ENCODE measurements at regions not wholly inside any gene's neighbourhood (a gene's known extent, or its start where the extent isn't known, plus 50 kb on each side); places are given as distances from the start of the nearest gene placed in this dataset.
"Not testable (repeated sequence)": the region's sequence is repeated elsewhere in the genome, so short reads cannot be mapped to it uniquely, and the experiment has no call there.

DNA sequence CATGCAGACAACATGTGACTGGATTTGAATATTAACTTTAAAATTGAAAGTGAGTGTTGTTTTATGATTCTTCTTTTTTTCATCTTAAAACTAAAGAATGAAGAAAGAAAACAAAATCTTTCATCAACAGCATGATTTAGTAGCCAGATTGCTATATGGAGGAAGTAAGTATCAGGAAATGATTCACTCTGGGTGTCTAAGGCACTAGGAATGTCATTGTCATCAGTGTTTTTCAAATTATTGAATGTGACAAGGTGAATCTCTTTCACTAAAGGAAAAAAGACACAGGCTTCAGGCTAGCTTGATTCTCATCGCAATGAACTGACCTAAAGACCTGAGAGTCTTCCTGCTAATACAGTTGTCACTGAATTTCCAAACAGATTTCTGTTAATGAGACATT is 430.1 kb downstream of the FBXO15 start:
- no peak for DNase-seq

DNA sequence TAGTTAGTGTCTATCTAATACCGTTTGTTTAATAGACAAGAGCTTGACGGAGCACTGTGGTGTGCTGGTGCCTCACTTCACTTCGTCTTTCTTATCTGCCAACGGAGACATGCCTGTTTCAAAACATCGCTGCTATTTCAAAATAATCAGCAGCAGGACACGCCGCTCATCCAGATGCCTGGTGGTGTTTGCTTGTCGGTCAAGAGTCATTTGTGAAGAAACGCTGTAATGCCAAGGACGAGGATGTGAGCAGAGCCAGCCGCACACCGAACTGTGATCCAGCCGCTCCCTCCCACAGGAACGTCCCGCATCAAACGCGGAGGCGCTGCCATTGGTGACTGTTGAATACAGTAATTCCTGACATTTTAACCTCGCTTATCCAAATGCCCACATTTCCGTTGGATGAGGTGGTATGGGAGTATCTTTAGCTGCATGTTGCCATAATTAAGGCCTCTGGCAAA is 432.4 kb downstream of the FBXO15 start:
- no peak for DNase-seq

DNA sequence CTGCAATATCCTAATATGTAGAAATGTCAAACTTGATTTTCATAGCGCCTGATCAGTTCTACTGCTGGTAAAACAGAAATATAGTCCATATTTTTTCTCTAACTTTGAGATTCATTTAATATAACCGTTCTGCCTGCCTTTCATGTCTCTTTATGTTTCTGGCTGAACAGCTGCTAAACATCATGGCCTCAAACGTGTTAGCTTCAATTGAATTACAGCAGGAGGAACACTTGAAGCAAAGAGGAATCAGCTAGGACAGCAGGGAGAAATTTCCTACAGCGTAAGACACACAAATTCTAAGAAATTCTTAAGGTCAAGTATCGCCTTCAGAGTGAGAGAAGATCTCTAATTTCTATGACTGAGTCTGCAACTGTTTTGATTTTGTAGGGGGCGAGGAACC is 433.2 kb downstream of the FBXO15 start:
- DNase-seq: no peak

DNA sequence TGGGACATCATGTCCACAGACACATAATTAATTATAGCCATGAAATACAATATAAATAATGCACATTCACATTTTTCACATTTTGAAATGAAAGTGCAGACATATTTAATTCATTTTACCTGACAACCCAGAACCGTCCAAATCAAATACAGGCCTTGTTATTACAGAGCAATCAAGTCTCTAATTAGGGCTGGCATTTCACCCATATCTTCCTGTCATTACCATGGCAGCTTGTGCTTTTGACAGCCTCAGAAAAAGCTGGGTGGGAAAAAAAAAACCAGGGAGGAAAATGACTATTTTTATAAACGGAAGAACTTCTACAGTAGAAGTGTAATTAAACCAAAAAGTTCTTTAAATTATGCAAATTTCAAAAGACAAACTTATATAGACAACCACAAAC is 436.4 kb downstream of the FBXO15 start:
- DNase-seq: no peak

DNA sequence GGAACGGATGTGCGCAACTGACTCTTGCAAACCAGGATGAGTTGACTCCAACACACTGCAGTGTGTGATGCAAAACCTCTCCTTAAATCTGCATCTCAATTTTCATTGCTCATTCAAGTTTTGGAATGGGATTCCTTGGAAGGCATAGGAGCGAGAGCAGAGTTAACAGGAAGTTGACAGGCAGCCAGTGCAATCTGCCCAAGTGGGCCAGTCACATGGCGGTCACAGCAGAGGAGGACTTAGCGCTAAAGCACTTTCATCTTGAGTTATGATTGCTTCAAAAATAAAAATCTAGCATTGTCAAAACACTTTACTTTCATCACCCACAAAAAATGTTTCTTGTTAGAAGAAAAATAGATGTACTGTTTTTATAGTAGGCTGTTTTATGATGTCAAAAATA is 439.0 kb downstream of the FBXO15 start:
- no peak for DNase-seq

DNA sequence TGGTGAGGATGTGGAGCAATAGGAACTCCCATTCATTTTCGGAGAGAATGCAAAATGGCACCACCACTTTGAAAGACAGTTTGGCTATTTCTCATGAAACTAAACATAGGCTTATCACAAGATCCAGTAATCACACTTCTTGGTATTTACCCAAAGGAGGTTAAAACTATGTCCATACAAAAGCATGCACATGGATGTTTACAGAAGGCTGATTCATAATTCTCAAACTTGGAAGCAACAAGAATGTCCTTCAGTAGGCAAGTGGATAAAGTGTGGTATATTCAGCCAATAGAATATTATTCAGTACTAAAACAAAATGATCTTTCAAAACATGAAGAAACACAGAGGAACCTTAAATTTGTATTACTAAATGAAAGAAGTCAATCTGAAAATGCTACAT is 440.6 kb downstream of the FBXO15 start:
- no peak for DNase-seq

DNA sequence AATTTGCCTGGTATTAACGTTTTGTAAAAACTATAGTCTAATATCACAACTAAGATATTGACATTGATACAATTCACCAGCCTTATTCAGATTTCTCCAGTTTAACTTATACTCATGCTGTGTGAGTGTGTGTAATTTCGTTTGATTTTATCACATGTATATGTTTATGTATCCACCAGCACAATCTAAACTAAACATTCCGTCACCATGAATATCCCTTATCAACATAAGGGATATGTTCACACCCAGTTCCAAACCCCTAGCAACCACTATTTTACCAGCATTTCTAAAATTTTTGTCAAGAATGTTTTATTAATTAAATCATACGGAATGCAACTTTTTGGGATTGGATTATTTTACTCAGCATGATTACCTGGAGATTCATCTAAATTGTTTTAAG is 450.3 kb downstream of the FBXO15 start:
- DNase-seq: no peak

DNA sequence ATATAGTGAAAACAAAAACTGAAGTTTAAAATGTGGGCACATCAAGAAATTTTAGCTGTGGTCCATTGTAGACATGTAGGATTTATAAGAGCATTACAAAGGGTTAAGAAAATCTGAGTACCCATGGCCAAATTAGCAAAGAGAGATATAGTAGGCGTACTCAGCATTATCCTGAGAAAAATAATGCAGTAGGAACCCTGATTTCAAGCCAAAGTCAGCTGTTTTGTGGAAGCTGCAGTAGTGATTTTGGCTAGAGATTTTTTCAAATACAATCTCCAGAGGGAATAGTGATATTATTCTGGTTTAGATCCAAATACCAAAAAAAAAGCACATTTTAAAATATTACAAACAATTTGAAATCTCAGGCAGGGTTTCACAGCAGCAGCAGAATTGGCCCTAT is 450.9 kb downstream of the FBXO15 start:
- DNase-seq: no peak

DNA sequence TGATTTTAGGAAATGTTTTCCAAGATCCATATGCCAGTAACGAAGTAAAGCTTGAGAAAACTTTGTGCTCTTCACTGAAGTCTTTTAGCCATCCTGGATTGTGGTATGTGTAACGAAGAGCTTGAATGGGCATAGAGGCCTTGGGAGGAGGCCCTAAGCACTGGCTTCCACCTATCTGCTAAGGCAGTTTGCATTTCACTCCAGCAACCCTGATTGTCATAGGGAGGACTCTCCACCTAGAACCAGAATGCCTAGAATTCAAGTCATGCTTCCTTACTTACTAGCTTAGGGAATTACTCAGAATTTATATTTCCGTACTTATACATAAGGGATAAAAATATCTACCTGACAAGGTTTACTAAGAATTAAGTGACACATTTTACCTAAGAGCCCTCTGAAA is 451.5 kb downstream of the FBXO15 start:
- no peak for DNase-seq

DNA sequence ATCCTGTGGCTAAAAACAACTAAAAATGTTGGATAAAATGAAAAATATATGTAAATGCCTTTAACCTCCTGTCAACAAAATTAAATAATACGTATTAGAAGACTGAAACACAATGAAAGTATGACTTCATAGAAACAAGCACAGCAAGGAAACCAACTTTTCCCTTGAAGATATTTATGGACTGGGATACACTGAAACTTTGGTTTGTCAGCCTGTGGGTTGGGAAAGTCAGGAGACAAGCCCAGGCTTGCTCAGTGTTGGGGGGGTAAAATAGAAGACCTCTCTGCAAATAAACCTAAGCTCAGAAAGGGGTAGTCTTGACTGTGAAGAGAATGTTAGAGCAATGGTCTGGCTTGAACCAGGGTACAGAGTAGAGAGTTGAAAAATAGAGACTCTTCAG is 454.5 kb downstream of the FBXO15 start:
- no peak for DNase-seq

DNA sequence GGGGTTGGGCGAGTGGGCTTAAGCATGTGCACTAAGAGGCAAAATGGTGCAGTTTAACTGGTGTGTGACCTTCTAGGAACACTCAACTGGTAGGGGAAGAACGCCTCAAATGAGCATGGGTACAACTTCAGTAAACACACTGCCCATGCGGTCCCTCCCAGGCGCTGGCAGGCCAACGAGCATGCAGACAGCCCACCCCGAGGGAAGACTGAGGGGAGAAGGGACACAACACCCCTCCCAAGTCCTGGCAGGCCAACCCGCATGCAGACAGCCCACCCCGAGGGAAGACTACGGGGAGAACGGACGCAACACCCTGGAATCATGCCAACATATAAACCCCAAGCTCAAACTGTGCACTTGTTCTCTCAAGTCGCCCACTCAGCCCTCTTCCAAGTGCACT is 456.0 kb downstream of the FBXO15 start:
- no peak for DNase-seq

DNA sequence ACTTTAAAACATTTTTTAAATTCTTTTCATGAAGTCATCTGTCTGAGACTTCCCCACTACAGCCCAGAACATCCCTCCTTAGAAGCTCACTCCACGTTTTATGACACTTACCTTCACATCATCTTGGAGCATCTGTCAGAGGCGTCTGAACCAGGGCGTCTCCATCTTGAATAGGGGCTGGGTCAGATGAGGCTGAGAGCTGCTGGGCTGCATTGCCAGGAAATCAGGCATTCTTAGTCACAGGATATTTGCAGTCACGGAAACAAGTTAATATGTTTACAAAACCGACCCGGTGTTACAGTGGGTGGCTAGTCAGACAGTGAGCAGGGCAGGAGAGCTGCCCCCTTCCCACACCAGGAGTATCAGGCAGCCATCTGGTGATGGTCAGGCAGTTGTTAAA is 456.5 kb downstream of the FBXO15 start:
- no peak for DNase-seq

DNA sequence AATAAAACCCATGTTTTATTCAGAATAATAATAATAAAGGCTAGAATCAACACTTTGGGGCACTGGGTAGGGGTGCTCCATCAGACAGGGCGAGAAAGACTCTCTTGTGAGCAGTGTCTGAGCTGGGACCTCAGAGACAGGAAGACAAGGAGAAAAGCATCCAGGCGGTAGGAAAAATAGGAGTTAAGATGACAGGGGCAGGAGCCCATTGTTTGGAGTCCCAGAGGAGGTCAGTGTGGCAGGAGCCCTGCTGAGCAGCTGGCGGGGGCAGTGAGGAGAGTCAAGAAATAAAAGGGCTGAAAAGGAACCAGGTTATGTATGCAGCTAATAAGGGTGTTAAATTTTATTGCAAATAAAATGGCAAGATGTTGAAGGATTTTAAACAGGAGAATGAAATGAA is 457.4 kb downstream of the FBXO15 start:
- no peak for DNase-seq

DNA sequence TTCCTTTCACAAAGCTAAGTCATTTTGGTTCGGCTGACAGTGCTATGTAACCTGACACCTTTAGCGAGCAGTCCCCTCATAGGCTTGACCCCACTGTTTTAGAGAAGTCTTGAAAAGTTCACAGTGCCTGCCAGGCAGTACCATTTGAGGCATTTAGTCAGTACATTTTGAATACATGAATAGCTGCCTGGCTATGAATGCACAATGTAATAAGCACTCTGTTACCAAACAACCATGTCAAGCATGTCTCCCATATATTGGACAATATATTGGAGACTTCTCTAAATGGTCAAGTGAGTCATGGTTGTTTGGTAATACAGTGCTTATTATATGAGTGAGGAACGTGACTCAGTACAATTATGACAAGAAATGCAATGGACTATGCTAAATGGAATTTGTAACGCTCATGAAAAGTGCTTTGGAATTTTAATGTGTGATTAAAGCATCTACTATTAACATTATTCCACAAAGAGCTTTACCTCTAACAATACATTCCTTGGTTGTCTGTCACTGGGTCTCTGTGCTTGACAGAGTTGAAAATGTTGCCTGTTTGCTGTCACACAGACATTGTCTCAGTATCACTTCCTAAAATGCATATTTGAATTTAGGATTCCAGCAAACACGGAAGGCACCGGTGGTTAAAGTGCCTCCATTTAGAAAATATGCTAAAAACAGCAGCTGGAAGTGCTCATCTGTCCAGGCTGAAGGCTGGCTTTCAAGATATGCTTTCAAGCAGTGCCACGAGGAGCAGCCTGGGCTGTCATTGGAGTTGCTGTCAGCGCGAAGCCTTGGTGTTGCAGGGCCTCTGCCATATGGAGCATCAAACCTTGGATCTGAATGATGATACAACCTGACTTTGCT is 458.6 kb downstream of the FBXO15 start:
- no peak for DNase-seq

DNA sequence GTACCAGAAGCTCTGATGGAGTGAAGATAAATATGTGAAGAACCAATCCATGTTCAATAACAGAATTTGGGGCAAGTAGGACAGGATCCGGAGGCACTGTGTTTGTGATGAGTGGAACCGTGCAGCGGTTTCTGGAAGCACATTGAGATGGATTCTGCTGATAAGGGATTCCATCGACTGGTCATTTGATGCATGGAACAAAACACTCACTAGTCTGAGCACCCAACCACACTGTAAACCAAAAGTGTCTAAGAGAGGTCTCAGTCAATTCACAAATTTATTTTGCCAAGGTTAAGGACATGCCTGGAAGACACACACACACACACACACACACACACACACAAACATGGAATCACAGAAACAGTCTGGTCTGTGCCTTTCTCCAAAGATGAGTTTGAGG is 459.5 kb downstream of the FBXO15 start:
- DNase-seq: no peak

DNA sequence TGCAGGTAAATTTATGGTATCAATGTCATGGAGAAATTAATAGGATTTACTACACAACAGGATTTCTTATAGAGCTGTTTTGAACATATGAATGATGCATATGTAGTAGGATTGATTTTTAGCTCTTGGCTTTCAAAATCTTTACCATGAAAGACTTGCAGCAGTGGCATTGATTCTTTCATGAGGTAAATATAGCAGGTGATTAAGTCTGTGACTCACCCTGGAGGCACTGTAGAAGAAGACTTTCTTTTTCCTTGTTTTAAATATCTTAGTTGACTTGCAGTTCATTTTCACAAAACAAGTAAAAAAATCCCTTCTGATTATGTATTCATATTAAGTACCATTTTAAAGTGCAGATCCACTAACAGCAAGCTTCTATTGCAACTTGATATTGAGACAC is 463.0 kb downstream of the FBXO15 start:
- DNase-seq: no peak

DNA sequence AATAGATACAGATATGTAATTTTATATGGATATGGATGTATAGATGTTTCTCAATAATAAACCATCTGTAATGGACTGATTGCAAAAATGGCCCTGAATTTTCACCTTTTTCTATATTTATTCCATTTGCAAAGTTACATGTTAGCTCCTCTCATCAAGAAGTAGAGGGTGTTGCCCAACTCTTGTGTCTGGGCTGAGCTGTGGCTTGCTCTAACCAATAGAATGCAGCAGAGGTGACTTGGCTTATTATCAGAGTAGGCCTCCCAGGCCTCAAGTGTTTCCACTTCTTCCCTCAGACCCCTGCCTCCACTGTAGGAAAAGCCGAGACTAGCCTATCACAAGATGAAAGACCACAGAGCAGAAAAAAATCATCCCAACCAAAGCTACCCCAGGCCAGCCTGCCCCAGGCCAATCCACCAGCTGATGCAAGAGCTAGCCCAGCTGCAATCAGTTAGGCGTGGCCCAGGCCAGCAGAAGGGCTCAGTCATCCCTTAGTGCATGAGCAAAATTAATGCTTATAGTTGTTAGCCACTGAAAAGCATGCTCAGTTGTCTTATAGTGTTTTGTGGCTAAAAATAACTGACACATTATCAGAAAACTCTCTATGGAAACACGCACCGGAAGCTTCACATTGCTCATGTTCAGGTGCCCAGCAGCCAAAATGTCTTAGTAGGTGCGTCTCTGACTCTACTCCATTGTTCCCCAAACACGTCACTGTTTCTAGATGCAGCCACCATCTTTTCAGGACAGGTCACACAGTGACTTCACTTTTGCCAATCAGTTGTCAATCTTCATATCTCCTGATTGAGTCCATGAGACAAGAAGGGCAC is 464.0 kb downstream of the FBXO15 start:
- no peak for DNase-seq

DNA sequence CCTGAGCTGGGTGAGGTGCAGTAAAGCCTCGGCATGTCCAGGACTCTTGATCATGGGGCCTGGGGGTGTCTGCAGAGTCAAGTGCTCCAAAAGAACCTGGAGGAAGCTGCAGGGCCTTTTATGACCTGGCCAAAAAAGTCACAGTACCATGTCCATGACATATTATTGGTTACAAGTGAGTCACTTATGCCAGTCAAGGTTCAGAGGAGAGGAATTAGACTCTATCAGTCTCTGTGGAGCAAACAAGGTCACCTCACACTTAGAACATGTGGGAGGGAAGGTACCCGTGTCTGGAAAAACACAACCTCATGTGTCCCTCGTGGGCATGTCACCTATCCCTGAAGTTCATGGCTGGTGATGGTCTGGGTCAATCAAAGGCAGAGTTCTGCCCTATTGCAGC is 465.7 kb downstream of the FBXO15 start:
- no peak for DNase-seq

DNA sequence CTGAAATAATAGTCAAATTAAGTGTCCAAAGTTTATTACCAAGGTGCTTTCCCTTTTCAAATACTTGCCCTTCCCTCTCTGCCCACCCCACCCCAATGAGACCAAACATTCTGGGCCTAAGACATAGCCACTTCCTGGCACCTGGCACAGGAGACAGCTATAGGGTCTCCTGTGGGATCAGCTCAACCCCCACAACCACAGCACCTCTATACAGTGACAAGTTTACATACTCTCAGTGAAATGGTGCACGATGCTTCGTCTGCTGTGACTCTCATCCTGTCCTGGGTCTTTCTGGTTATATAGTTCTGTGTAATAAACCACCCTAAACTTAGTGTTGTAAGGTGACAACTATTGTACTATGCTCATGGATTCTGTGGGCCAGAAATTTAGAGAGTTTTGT is 466.2 kb downstream of the FBXO15 start:
- no peak for DNase-seq

DNA sequence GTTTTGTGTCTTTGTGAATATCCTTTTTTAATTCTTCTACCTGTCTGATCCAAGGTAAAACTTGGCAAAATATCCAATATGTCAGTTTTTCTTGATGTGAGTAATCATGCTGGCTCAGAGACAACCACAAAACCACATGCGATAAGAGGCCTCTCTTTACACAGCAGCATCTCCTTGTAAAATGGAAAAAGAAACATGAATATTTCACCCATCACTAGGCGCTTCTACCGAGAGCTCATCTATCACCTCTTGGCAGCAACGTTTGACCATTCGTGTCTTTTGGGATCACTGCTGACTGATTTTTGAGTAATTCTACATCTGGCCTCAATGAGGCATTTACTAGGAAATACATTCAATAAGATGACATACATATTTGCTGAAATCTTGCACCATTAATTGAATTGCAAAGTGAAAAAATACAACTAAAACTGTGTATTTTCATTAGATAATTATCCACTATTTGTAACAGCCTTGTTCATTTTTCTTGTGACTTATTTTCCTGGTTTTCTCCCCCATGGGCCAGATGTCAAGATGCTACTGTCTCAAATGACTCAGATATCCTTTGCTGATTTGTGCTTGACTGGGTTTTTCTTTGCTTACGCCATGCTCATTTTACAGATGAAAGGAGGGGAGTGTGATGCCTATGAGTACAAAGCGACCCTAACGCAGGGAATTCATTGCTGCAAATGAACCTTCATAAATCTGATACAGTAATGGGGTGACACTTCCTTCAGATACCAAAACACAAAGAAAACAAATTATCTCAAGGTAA is 467.5 kb downstream of the FBXO15 start:
- DNase-seq: no peak

DNA sequence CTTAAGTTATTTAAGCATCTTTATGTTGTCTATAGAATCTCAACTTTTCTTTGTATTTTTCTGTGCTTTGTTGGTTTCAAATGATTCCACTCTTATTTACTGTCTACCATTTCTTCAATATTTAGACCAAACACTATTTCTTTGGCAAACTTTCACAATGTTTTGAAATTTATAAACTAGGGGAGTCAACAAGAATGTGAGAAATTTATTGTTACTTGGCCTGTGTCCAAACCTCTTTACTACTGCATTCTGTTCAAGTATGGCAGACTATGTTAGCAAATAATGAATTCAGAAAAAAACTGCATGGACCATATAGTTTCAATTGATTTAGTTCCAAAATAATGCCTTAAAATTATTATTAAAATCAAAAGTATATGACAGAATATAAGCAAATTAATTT is 470.2 kb downstream of the FBXO15 start:
- no peak for DNase-seq

DNA sequence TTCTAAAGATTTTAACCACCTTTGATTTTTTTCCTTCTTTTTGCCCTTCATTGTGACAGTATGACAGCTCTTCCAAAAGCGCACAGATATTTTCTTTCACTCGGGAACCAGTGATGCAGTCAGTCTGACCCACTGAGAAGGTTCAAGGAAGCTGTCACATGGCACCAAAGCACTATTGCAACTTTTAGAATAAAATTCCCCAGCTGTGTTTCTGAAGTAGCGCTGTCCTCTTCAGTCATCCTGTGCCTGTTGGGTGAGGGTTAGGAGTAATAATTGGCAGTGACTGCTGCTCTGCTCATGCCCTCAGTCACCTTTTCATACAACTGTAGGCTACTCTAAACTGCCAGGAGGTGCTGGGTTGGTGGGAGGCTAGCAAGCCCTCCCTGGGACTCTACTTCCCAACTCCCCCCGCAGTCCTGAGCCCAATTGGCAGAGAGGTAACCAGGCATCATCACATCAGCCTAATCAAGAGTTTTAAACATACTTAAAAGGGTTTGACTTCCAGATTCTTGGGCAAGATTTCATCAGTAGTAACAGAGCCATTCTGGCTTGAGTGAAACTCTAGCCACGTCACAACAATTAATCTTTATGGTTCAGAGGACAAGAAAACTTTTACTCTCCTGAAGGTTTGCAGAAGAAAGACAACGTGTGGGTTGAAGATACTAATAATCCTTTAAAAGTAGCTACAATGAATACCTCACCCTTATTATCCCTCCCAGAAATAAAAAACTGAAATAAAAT is 473.3 kb downstream of the FBXO15 start:
- no peak for DNase-seq

DNA sequence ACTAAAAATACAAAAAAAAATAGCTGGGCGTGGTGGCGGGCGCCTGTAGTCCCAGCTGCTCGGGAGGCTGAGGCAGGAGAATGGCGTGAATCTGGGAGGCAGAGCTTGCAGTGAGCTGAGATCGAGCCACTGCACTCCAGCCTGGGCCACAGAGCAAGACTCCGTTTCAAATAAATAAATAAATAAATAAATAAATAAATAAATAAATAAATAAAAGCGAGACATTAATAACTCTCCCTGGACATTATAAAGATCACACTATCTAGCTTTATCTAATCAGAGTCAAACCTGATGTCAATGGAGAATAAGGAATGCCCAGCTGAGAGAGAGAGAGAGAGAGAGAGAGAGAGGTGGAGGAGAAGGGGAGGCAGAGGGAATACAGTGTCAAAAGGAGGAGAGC is 476.2 kb downstream of the FBXO15 start:
- not testable (repeated sequence) for DNase-seq
